UCSD-AML1 (cell line): ENCODE measurements at regions not wholly inside any gene's neighbourhood (a gene's known extent, or its start where the extent isn't known, plus 50 kb on each side); places are given as distances from the start of the nearest gene placed in this dataset.
"Not testable (repeated sequence)": the region's sequence is repeated elsewhere in the genome, so short reads cannot be mapped to it uniquely, and the experiment has no call there.

Source experiments
- DNase-seq: peaks from one replicate; lab custom pipeline; 2025; ENCODE audit not compliant: unreplicated experiment; lab: John Stamatoyannopoulos, UW

DNA sequence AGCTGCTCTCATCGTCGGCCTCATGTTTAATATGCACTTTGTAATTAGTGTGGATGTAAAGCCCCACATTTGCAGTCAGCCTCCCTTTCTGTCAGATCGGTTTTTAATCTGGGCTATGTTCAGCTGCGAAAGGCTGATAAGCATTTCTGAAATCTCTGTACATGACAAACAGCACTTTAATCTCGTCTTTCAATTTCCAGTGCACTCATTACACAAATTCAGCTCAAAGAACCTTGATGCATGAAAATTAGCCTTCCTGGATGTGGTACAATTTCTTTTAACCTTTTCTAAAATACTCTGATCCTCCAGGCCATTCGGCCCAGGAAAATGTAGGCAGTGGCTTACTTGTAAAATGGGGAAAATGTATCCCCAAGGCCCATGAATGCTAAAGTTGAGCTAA lies 265.1 kb downstream of the RND3 start:
- DNase-seq = no peak

DNA sequence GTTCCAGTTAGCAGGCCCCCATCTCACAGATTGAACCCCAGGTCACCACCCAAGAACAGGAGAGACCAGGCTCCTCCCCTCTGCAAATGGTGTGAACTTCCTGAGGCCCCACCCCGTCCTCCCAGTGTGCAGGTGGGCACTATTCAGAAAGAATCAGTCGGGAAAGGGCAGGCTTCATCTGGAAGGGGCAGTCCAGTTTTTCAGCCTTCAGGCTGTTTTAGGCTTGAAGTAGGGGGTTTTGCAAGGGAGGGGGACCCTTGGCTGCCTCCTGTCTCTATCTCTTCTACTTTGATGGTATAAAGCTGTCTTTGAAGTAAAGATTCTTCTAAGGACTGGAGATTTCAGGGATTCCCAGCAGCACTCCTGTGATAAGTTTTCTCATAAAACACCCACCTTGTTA lies 267.6 kb downstream of the RND3 start:
- no peak for DNase-seq

DNA sequence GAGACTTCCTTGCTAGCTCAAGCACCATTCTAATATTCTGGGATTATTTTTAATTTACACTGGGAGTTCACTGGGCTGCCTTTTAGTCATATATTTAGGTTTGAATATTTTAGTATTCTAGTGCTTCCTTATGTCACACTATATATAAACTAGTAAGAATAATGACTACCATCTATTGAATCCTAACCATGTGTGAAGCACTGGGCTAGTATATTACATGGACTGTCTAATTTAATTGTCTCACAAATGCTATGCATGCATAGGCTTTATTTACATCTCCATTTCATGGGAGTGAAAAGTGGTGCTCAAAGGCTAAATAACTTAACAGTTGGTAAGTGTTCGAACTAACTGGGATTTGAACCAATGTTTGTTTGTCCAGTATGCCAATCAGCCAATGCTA lies 272.4 kb downstream of the RND3 start:
- DNase-seq = no peak

DNA sequence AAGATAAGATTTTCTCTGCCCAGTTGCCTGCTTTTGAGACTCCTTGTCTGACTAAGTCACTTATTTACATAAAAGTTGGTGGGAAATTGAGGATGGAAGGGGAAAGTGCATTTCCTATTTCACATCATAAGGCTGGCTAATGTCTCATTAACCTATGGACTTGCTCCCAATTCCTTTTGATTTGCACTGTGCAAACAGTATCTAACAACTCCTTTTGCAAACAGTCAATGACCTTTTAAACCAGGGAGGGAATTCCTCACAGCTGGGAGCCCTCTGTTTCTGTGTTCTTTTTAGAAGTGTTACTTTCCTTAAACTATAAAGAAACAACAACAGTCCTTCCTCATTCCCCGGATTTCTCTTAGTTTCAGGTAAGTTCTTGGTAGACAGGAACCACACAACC lies 272.8 kb downstream of the RND3 start:
- no peak for DNase-seq

DNA sequence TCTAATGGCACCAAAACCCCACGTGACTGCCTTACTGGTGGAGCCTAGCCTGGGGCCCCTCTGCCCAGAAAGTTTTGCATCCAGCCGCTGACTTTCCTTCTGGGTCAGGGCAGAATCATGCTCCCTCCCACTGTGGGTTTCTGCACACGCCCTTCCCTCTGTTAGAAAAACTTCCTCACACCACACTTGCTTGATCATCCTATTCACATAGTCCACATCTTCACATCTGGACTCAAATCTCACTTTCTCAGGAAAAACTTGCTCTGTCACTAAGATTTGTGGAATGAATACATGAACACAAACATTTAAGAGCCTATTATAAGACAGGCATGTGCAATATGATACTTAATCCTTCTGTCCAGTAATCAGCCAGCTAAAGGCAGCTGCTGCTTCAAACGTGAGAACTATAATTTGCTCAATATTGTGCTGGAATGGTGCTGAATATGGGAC lies 274.7 kb downstream of the RND3 start:
- DNase-seq = no peak

DNA sequence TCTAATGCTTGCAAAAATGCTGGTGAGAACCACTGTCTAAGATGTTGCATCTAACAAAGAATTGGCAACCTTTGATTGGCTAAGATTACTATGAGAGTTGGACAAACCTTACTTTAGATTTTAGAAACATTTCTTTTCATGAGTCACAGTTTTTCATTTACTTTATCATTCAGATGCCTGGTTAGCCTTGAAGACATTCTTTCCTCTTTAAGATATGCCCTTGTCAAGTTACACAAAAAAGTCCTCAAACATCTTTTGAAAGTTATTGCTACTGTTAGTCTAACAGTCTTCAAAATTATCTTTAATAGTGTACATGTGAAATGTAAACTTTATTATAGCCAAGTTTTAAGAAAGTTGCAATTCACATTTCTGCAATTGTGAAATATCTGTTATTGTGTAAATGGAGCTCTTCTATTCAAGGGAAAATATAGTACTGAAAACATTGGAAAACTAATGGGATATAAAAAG lies 276.3 kb downstream of the RND3 start:
- no peak for DNase-seq

DNA sequence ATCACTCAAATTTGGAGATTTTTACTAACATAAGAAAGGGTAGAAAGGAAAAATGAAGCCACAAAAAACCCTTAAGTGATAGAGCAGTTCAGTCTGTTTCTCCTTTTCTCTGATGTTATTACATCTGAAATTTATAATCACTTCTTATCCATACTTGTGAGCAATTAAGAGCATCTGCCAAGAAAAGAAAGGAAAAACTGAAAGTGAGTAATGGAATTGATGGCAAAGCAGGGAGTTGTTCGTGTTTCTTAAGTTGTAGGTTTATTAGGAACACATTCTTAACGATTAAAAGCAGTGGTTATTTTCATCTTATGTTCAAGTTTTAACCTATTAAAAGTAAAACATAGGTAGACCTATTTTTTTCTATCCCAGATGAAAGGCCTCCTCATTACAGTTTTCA lies 277.7 kb downstream of the RND3 start:
- no peak for DNase-seq

DNA sequence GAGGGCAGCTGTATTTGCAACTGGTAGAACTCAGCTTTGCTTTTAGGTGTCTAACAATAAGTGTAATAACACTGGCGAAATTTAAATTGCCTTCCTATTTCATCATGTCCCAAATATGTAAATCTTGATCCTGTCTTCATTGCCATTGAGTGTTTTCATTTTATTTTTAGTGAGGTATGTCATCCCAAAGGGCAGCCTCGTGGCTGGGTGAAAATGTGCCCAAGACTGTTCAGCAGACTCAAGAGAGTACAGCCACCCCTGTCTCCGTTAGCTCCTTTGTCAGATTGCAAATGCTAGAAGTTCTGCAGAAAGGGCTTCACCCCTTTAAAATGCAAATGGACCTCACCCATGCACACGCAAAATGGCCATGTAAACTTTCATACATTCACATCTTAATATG lies 278.8 kb downstream of the RND3 start:
- DNase-seq = no peak

DNA sequence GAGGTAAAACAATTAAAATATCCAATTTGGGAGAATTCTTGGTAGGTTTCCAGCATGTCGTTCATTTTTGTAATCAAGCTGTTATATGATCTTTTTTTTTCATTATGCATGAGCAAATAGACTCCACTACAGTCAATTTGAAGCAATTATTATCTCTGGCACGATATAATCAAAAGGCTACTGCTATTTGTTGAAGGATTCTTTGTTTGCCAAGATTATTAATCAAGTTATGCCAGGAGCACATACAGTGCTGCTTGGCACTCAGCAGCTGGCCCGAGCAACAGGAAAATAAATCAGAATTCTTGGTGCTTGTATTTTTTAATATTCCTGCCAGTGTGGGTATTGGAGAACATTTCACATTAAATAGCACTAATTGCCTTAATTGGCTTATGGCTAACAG lies 279.5 kb downstream of the RND3 start:
- no peak for DNase-seq

DNA sequence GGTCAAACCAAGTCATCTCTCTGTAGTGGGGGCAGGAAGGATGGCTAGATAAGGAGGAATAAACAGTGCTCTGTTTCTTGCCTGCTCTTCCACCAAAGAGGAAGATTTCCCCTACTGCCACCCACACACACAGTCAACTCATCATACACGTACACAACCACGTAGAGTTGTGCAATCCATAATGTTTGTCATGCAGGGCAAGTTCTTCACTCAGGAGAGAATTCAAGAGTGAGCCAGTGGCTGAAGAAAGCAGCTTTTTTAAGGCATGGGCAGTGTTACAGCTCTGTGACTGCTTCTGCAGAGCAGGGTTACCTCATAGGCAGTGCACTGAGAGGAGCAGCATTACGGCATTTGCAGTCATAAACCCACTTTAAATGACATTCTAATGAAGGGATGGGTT lies 283.0 kb downstream of the RND3 start:
- DNase-seq = no peak

DNA sequence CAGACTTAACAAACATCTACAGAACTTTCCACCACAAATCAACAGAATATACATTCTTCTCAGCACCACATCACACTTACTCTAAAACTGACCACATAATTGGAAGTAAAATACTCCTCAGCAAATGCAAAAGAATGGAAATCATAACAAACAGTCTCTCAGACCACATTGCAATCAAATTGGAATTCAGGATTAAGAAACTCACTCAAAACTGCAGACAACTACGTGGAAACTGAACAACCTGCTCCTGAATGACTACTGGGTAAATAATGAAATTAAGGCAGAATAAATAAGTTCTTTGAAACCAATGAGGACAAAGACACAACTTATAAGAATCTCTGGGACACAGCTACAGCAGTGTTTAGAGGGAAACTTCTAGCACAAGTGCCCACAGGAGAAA lies 292.7 kb downstream of the RND3 start:
- DNase-seq = not testable (repeated sequence)

DNA sequence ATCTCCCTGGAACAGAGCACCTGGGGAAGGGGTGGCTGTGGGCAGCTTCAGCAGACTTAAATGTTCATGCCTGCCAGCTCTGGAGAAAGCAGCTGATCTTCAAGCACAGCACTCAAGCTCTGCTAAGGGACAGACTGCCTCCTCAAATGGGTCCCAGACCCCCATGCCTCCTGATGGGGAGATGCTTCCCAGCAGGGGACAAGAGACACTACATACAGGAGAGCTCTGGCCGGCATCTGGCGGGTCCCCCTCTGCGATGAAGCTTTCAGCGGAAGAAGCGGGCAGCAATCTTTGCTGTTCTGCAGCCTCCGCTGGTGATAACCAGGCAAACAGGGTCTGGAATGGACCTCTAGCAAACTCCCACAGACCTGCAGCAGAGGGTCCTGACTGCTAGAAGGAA lies 294.8 kb downstream of the RND3 start:
- no peak for DNase-seq

DNA sequence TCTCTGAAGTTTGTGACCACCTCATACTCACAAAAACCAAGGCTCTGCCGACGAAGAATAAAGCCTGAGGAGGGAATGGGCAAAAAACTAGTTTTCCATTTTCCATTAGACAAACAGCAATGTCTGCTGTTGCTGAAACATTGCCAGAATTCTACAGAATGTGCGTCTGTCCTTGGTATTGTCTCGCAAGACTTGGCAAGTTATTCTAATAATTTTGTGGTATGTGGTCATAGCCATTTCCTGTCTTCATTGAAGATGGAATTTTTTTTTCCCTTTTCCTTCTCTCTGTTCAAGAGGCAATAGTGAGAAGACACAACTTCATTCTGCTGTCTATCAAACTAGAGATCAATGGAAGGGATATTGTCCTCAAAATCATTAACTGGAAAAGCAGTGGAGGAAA lies 296.1 kb downstream of the RND3 start:
- no peak for DNase-seq

DNA sequence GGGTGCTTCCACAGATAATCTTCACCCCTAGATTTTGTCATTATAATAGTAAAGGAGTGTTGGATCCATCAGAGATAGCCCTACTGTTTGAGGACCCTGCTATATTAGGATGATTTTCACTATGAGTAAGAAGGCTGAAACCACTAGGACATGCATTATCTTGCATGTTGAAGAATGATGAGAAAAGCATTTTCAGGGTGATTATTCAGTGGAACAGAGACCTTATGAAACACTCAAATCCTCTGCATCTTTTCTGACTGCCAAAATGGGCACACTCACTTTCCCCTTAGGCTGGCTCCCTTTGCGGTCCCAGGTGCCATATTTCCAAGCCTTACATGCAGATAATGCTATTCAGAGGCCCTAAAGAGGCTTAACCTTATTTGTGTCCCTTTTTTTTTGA lies 296.9 kb downstream of the RND3 start:
- no peak for DNase-seq

DNA sequence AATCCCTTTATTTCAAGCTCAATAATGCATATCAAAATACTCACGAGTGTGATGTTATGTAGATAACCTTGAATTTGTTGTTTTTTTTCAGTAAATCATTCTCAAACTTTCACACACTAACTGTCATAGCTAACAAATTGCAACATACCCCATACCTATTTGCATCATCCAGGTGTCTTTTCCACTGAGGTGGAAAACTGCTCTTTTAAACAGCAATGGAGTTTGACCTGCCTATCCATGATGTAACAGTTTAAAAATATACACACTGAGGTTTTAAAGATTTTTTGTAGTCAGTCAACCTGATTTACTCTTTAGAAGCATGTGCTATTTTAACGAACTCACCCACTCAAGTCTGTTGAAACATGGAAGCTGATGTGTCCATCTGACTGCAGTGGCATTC lies 298.7 kb downstream of the RND3 start:
- no peak for DNase-seq

DNA sequence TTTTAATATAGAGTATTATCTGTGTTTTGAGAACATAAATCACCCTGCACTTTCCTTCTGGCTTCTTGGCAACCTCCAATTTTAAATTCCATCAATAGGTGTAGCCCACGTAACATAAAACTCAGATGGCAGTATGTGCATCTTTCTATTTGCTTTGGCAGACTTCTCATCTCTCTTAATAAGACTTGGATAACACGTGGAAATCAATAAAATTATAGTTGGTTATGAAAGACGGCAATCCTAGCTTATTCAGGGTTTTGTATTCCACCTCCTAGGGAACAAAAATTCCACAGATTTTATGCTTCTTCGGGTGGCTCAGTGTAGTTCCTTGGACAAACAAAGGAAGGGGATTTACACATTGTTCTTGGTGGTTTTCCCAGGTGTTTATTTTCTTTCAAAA lies 299.3 kb downstream of the RND3 start:
- no peak for DNase-seq

DNA sequence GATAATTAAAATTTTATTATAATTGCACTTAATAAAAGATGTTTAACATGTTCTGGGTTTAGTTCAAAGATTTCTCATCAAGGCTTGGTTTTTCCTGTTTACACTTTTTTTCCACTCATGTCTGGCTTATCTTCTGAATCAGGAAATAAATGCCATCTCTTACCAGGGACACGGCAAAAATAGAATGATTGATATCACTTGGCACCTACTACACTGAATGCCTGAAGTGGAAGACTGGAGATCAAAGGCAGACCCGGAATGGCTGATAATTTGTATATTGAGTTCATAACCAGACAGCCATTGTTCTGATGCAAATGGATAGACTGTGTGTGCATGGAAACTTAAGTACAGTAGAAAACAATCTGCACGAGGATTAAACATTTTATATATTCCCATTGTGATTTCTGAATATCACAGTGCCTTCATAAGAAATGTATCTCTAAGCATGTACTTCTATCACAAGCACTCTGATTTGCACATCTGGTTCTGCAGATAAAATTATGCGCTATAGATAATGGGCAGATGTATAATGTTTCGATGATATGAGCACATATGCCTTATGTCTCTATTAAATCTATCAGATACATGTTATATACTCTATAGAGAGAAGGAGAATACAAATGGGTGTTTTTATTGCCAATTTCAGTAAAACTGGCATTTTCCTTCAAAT lies 304.8 kb downstream of the RND3 start:
- no peak for DNase-seq

DNA sequence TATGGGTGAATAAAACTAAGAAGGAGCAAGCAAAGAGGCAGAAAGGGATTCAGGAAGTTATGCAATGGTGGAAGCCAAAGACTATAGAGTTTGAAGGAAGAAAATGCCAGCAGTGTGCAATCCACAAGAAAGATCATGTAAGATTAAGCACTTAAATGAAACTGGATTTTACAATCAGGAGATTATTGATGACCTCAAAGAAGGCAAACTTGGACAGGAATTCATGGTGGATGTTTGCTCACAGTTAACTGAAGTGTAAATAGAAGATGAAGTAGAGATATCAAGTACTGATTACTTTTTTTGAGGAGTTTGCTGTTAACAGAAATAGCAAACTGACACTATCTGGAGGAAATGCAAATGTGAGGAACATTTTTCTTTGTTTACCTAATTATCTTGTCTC lies 308.9 kb downstream of the RND3 start:
- DNase-seq = no peak

DNA sequence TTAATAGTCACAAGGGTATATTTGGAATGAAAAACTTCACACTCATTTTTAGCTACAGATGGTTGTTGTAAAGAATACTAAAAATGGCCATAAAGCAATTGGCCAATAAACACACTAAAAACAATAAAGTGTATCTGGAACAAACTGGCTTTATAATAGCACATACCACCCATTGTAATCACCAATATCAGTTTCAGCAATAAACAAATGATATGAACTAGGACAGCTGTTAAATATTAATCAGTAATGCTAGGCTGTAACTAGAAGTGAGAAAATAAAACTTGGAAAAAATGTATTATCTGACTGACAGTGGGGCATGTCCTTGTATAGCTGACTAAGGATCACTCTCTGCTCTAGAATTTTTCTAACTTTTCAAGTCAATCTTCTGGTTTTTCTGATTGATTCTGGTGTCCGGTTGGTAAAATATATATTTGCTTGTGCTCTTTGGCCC lies 312.5 kb downstream of the RND3 start:
- no peak for DNase-seq

DNA sequence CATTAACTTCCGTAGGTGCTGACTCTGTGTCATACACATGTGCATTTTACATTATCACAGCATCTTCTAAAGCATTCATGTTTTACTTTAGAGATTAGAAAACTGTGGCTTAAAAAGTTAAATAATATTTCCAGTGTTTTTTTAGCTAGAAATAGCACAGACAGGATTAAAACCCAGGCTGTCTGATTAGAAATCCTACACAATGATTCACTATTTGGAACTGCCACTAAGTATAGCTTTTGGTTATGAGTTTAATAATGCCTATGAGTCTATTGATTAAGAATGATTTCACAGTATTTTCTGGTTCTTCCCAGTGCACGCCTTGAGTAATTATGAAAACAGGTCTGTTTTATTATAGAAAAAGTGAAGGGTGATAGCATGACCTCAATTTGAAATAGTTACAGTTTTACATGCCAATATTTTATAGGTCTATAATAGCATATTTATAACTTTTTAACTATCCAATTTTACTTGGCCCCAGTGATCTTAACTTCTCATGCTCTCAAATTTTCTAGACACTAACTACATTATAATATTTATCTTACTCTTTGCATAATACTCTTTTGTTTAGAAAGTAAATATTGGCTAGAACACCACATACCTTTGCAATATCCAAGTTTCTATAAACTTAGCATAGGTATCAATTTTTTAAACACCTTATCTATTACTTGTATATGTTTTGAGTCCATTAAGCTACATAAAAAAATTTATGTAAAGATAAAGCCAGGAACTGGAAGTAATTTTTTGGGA lies 313.2 kb downstream of the RND3 start:
- DNase-seq = no peak

DNA sequence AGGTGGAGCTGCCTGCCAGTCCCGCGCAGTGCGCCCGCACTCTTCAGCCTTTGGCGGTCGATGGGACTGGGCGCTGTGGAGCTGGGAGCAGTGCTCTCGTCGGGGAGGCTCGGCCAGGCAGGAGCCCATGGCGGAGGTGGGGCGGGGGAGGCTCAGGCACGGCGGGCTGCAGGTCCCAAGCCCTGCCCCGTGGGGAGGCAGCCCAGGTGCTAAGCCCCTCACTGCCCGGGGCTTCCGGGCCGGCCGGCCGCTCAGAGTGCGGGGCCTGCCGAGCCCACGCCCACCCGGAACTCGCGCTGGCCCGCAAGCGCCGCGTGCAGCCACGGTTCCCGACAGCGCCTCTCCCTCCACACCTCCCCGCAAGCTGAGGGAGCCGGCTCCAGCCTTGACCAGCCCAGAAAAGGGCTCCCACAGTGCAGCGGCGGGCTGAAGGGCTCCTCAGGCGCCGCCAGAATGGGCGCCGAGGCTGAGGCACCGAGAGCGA lies 316.4 kb downstream of the RND3 start:
- no peak for DNase-seq

DNA sequence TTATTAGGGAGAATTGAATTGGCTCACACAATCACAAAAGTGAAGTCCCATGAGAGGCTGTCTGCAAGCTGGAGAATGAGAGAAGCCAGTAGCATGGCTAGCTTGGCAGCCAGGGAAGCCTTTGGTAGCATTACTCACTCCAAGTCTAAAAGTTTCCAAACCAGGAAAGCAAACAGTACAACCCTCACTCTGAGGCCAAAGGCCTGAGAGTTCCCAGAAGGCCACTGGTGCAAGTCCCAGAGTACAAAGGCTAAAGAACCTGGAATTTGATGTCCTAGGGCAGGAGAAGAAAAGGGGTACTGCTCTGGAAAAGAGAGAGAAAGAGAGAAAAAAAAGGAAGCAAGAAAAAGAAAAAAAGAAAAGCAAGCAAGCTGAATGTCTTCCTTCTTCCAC lies 318.2 kb downstream of the RND3 start:
- DNase-seq = no peak
